ENCODE measurements at regions not wholly inside any gene's neighbourhood (a gene's known extent, or its start where the extent isn't known, plus 50 kb on each side); places are given as distances from the start of the nearest gene placed in this dataset.
"Not testable (repeated sequence)": the region's sequence is repeated elsewhere in the genome, so short reads cannot be mapped to it uniquely, and the experiment has no call there.

DNA sequence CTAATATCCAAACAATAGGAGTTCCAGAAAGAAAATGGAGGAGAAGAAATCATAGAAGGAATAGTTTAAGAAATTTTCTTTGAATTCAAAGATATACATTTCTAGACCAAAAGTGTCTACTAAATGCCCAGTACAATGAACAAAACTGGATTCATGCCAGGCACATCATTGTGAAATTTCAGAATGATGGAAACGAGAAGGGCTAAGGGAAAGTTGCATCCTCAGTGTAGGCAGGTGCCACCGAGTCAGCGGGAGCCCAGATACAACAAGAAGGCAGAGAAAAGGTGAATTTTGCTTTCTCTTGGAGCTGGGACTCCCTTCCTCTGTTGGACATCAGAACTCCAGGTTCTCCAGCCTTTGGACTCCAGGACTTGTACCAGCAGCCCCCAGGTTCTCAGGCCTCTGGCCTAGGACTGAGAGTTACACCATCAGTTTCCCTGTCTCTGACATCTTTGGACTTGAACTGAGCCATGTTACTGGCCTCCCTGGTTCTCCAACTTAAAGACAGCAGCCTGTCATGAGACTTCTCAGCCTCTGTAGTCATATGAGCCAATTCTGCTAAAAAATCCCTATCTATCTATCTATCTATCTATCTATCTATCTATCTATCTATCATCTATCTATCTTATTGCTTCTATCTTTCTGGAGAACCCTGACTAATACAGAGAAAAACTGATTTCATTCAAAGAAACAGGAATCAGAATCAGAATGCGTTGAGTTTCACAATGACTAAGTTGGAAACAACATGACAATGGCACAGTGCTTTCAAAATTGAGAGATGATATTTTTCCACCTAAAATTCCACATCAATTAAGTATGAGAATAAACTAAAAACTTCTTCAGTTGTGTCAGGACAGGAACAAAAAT is 207.7 kb downstream of the FAM43A start:
- Mint-ChIP-seq H3K9me3 (peaks cover 17% of the 10 kb centered on the region), H3K27me3 (ENCODE audit: insufficient read depth, low read depth) (peaks cover 2% of the 10 kb centered on the region), H3K27ac (no peak overlapping the region), H3K4me1 (no peaks in the 10 kb centered on the region), H3K4me3 (no peak overlapping the region), H3K36me3 (peaks cover 2% of the 10 kb centered on the region)
- Histone ChIP-seq H3F3A (ENCODE audit: low read depth) (no peaks in the 10 kb centered on the region), H3K27ac (no peak overlapping the region), H3K4me3 (no peak overlapping the region), H3K4me1 (no peaks in the 10 kb centered on the region), H3K9ac (no peak overlapping the region), H2AFZ (replicated peaks) (no peak overlapping the region), H3K4me2 (no peak overlapping the region), H3K27me3 (no peaks in the 10 kb centered on the region), H3K79me2 (ENCODE audit: low read depth) (no peaks in the 10 kb centered on the region), H3K9me3 (ENCODE audit: low read depth) (no peaks in the 10 kb centered on the region), H4K20me1 (ENCODE audit: low read depth) (no peaks in the 10 kb centered on the region), H3K36me3 (no peaks in the 10 kb centered on the region)
- no peak for TF ChIP-seq EZH2 (IDR thresholded peaks at IDR 0.05)
- TF ChIP-seq, protein P1, sequence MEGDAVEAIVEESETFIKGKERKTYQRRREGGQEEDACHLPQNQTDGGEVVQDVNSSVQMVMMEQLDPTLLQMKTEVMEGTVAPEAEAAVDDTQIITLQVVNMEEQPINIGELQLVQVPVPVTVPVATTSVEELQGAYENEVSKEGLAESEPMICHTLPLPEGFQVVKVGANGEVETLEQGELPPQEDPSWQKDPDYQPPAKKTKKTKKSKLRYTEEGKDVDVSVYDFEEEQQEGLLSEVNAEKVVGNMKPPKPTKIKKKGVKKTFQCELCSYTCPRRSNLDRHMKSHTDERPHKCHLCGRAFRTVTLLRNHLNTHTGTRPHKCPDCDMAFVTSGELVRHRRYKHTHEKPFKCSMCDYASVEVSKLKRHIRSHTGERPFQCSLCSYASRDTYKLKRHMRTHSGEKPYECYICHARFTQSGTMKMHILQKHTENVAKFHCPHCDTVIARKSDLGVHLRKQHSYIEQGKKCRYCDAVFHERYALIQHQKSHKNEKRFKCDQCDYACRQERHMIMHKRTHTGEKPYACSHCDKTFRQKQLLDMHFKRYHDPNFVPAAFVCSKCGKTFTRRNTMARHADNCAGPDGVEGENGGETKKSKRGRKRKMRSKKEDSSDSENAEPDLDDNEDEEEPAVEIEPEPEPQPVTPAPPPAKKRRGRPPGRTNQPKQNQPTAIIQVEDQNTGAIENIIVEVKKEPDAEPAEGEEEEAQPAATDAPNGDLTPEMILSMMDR (IDR thresholded peaks at IDR 0.05): no peak
- no peak for TF ChIP-seq EZH2phosphoT487 (IDR thresholded peaks at IDR 0.05)
- no peak for DNase-seq (ENCODE audit: low spot score)

DNA sequence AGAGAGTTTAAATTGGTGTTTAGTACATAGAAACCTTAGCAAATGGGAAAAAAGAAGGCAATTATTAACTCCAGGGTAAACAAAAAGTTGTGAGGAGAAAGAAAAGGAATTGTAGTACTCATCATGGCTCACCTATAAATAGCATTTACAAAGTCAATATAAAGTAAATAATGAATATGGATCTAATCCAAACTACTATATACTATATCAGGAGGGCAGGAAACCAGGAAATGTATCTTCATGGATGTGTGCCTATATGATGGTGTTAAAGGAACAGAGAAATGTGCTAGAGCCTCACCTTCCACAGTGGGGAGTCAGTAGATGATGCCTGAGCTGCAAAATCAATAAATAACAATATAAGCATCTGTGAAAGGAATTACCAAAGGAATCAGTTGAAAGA is 208.9 kb downstream of the FAM43A start:
- H3K9ac ChIP-seq: no peak overlapping the region
- no peaks in the 10 kb centered on the region for H4K20me1 ChIP-seq (ENCODE audit: low read depth)
- no peak overlapping the region for H3K4me2 ChIP-seq
- no peak for TF ChIP-seq EZH2 (IDR thresholded peaks at IDR 0.05)
- TF ChIP-seq EZH2phosphoT487 (IDR thresholded peaks at IDR 0.05): no peak
- TF ChIP-seq, protein P1 (IDR thresholded peaks at IDR 0.05): no peak
- no peaks in the 10 kb centered on the region for H3K36me3 ChIP-seq
- H3K27me3 ChIP-seq: no peaks in the 10 kb centered on the region
- no peaks in the 10 kb centered on the region for H3K9me3 ChIP-seq (ENCODE audit: low read depth)
- no peak for DNase-seq (ENCODE audit: low spot score)
- no peaks in the 10 kb centered on the region for H3K79me2 ChIP-seq (ENCODE audit: low read depth)
- no peaks in the 10 kb centered on the region for H3F3A ChIP-seq (ENCODE audit: low read depth)
- no peak overlapping the region for H2AFZ ChIP-seq (replicated peaks)
- Mint-ChIP-seq H3K27ac (no peak overlapping the region), H3K4me3 (no peak overlapping the region), H3K9me3 (peaks cover 24% of the 10 kb centered on the region), H3K4me1 (no peaks in the 10 kb centered on the region), H3K36me3 (peaks cover 2% of the 10 kb centered on the region), H3K27me3 (ENCODE audit: insufficient read depth, low read depth) (peaks cover 2% of the 10 kb centered on the region)
- no peaks in the 10 kb centered on the region for H3K4me1 ChIP-seq
- no peak overlapping the region for H3K27ac ChIP-seq
- no peak overlapping the region for H3K4me3 ChIP-seq

- peaks cover 2% of the 10 kb centered on the region for H3K36me3 Mint-ChIP-seq
- no peak overlapping the region for H2AFZ ChIP-seq (replicated peaks)
- H4K20me1 ChIP-seq (ENCODE audit: low read depth): no peaks in the 10 kb centered on the region
- no peaks in the 10 kb centered on the region for H3K79me2 ChIP-seq (ENCODE audit: low read depth)
- peak overlapping the region; percentile 26 for H3K27ac Mint-ChIP-seq
- no peak overlapping the region for H3K4me3 Mint-ChIP-seq
- DNase-seq (ENCODE audit: low spot score): no peak
- H3K9me3 ChIP-seq (ENCODE audit: low read depth): peaks cover 15% of the 10 kb centered on the region
- no peaks in the 10 kb centered on the region for H3K4me1 ChIP-seq
- no peaks in the 10 kb centered on the region for H3F3A ChIP-seq (ENCODE audit: low read depth)
- H3K9ac ChIP-seq: no peak overlapping the region
- no peak overlapping the region for H3K4me3 ChIP-seq
- no peaks in the 10 kb centered on the region for H3K27me3 ChIP-seq
- no peak overlapping the region for H3K4me2 ChIP-seq
- TF ChIP-seq, protein P1 (IDR thresholded peaks at IDR 0.05): no peak
- no peak for TF ChIP-seq EZH2phosphoT487 (IDR thresholded peaks at IDR 0.05)
- TF ChIP-seq EZH2 (IDR thresholded peaks at IDR 0.05): no peak
- H3K27ac ChIP-seq: no peak overlapping the region
- H3K36me3 ChIP-seq: no peaks in the 10 kb centered on the region
- H3K4me1 Mint-ChIP-seq: no peaks in the 10 kb centered on the region
- H3K9me3 Mint-ChIP-seq: peaks cover 43% of the 10 kb centered on the region
- peaks cover 4% of the 10 kb centered on the region for H3K27me3 Mint-ChIP-seq (ENCODE audit: insufficient read depth, low read depth)
Measured at GRCh38 chr3:194900854-194901522, 215.3 kb downstream of the FAM43A start.

- not testable (repeated sequence) for H3F3A ChIP-seq (ENCODE audit: low read depth); H4K20me1 ChIP-seq (ENCODE audit: low read depth); H3K4me1 Mint-ChIP-seq; H3K4me3 Mint-ChIP-seq; H3K27me3 Mint-ChIP-seq (ENCODE audit: insufficient read depth, low read depth); H3K27ac Mint-ChIP-seq; H3K79me2 ChIP-seq (ENCODE audit: low read depth); H3K4me2 ChIP-seq; H3K36me3 Mint-ChIP-seq; H2AFZ ChIP-seq (replicated peaks); DNase-seq (ENCODE audit: low spot score); H3K36me3 ChIP-seq; H3K27me3 ChIP-seq; H3K4me1 ChIP-seq; H3K4me3 ChIP-seq; H3K27ac ChIP-seq; H3K9ac ChIP-seq
- H3K9me3 ChIP-seq (ENCODE audit: low read depth): peaks cover 15% of the 10 kb centered on the region
- peaks cover 34% of the 10 kb centered on the region for H3K9me3 Mint-ChIP-seq
Measured at GRCh38 chr3:194903447-194903846, 217.8 kb downstream of the FAM43A start.

DNA sequence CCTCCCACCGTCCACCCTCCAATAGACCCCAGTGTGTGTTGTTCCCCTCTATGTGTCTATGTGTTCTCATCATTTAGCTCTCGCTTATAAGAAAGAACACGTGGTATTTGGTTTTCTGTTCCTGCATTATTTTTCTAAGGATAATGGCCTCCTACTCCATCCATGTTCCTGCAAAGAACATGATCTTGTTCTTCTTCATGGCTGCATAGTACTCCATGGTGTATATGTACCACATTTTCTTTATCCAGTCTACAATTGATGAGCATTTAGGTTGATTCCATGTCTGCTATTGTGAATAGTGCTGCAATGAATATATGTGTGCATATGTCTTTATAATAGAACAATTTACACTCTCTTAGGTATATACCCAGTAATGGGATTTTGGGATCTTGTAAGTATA is 219.3 kb downstream of the FAM43A start:
- not testable (repeated sequence) for H3K27ac Mint-ChIP-seq

More for the DNA sequence above, 219.3 kb downstream of the FAM43A start:
- H4K20me1 ChIP-seq (ENCODE audit: low read depth); H3K4me2 ChIP-seq; H3K4me1 Mint-ChIP-seq; H3K4me1 ChIP-seq; H3K27me3 ChIP-seq; DNase-seq (ENCODE audit: low spot score); H3K36me3 Mint-ChIP-seq; H3K9ac ChIP-seq; H3K79me2 ChIP-seq (ENCODE audit: low read depth); H3K27me3 Mint-ChIP-seq (ENCODE audit: insufficient read depth, low read depth); H2AFZ ChIP-seq (replicated peaks); H3F3A ChIP-seq (ENCODE audit: low read depth); H3K36me3 ChIP-seq; H3K27ac ChIP-seq; H3K4me3 Mint-ChIP-seq; H3K4me3 ChIP-seq: not testable (repeated sequence)
- H3K9me3 ChIP-seq (ENCODE audit: low read depth): peaks cover 15% of the 10 kb centered on the region
- peaks cover 23% of the 10 kb centered on the region for H3K9me3 Mint-ChIP-seq
